Fibroblast of lung (primary cell): ENCODE measurements at regions not wholly inside any gene's neighbourhood (a gene's known extent, or its start where the extent isn't known, plus 50 kb on each side); places are given as distances from the start of the nearest gene placed in this dataset.

ENCODE experiments used
- DNase-seq, 2 donors: peaks; one replicate each; pipeline versions ENCODE4 v3.0.0 to v3.0.0-alpha.2; 2010; ENCODE audit warnings: low read depth in 2 of 2
- H2AFZ ChIP-seq: 2 replicates; pipeline ENCODE4 v1.5.1; 2012; ENCODE audit warnings: low read length, control low read depth, inconsistent platforms
- H3K27ac ChIP-seq: 2 replicates; pipeline ENCODE4 v1.5.1; 2011; ENCODE audit warnings: low read length, control low read depth; ENCODE audit not compliant: insufficient read depth
- H3K27me3 ChIP-seq: 2 replicates; pipeline ENCODE4 v1.5.1; 2011; ENCODE audit warnings: mild to moderate bottlenecking, low read length; ENCODE audit not compliant: control insufficient read depth, insufficient read depth
- H3K36me3 ChIP-seq: 2 replicates; pipeline ENCODE4 v1.5.1; 2011; ENCODE audit warnings: low read length; ENCODE audit not compliant: control insufficient read depth, insufficient read depth
- H3K4me1 ChIP-seq: 2 replicates; pipeline ENCODE4 v1.5.1; 2011; ENCODE audit warnings: low read length; ENCODE audit not compliant: control insufficient read depth, insufficient read depth; ENCODE audit errors: extremely low read depth
- H3K4me2 ChIP-seq: 2 replicates; pipeline ENCODE4 v1.5.1; 2011; ENCODE audit warnings: low read length, control low read depth; ENCODE audit not compliant: insufficient read depth; ENCODE audit errors: extremely low read depth
- H3K4me3 ChIP-seq, 4 experiments: fragments of 200-600 bp in 1 of 4; sonication (generic) in 1 of 4; replicated peaks in 1 of 4; 2 replicates each; pipeline ENCODE4 v1.5.1; 2011 to 2016; ENCODE audit warnings: low read length in 4 of 4, low read depth in 3 of 4, mild to moderate bottlenecking in 3 of 4, control low read depth in 2 of 4, inconsistent platforms in 1 of 4, mixed read lengths in 1 of 4; ENCODE audit not compliant: insufficient read depth in 1 of 4; ENCODE audit errors: control extremely low read depth in 1 of 4
- H3K79me2 ChIP-seq: 2 replicates; pipeline ENCODE4 v1.5.1; 2012; ENCODE audit warnings: mild to moderate bottlenecking, low read length, inconsistent platforms; ENCODE audit not compliant: control insufficient read depth, insufficient read depth
- H3K9ac ChIP-seq: 2 replicates; pipeline ENCODE4 v1.5.1; 2011; ENCODE audit warnings: mild to moderate bottlenecking, low read length, control low read depth; ENCODE audit not compliant: insufficient read depth
- H3K9me3 ChIP-seq: 2 replicates; pipeline ENCODE4 v1.5.1; 2012; ENCODE audit warnings: low read depth, low read length; ENCODE audit not compliant: control insufficient read depth, insufficient read depth
- H4K20me1 ChIP-seq: 2 replicates; pipeline ENCODE4 v1.5.1; 2011; ENCODE audit warnings: low read length; ENCODE audit not compliant: control insufficient read depth, insufficient read depth; ENCODE audit errors: extremely low read depth
- EZH2 ChIP-seq: IDR thresholded peaks from 2 replicates; pipeline ENCODE4 v1.5.1; 2012; ENCODE audit warnings: low read length, control low read depth, mild to moderate bottlenecking; ENCODE audit errors: missing control alignments
- TF ChIP-seq, protein P1 (sequence below), 2 donors: IDR thresholded peaks in 1 of 2; conservative IDR thresholded peaks in 1 of 2; 1 replicate in 1 of 2; 2 replicates in 1 of 2; pipeline ENCODE4 v1.5.1; 2011 to 2012; ENCODE audit warnings: low read length in 2 of 2, control low read depth in 1 of 2, inconsistent platforms in 1 of 2, low read depth in 1 of 2, mild to moderate bottlenecking in 1 of 2

DNA sequence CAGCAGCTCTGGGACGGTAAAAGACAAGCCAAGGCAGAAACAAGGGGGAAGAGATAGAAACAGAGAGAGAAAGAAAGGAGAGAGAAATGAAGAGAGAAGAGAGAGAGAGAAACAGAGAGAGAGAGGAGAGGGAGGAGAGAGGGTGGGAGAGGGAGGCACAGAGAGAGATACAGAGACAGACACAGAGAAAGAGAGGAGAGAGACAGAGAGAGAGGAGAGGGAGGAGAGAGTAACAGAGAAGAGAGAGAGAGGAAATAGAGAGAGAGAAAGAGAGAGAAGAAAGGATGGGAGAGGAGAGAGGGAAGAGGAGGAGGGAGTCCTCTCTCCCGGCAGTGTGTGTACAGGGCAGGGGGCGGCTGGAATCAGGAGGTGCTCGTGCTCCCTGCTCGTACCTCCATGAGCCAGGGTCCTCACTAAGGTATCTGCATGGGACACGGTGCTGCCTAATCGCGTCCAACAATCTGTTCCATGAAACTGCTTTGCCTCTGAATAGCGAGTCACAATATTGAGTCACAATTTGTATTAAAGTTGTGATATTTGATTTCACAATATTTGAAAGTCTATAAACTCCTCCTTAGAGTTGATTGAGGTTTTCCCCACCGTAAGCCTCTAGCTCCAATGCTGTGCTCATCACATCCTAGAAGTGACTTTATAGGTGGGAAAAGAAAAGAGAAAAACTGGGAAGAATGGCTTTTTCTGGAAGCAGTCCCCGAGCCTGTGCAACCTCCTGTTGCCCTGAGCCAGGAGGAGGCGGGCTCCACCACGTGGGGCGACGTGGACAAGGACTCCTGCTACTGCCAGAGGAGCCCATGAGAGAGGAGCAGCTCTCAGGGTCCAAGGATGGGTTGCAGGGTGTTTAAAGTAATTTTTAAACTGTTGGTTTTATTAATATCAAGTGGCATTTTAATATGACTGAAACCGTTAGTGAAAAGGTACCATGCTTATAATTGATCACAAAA lies 81.7 kb upstream of the ARHGEF7 start:
- Histone ChIP-seq H3K9me3 (no peaks in the 10 kb centered on the region), H3K36me3 (no peaks in the 10 kb centered on the region), H3K4me2 (no peak overlapping the region), H3K4me3 (no peak overlapping the region), H4K20me1 (no peaks in the 10 kb centered on the region), H3K27ac (no peak overlapping the region), H3K9ac (no peak overlapping the region), H3K27me3 (no peaks in the 10 kb centered on the region), H3K79me2 (no peaks in the 10 kb centered on the region), H3K4me1 (no peaks in the 10 kb centered on the region), H2AFZ (peak overlapping the region; percentile 6)
- TF ChIP-seq, protein P1, sequence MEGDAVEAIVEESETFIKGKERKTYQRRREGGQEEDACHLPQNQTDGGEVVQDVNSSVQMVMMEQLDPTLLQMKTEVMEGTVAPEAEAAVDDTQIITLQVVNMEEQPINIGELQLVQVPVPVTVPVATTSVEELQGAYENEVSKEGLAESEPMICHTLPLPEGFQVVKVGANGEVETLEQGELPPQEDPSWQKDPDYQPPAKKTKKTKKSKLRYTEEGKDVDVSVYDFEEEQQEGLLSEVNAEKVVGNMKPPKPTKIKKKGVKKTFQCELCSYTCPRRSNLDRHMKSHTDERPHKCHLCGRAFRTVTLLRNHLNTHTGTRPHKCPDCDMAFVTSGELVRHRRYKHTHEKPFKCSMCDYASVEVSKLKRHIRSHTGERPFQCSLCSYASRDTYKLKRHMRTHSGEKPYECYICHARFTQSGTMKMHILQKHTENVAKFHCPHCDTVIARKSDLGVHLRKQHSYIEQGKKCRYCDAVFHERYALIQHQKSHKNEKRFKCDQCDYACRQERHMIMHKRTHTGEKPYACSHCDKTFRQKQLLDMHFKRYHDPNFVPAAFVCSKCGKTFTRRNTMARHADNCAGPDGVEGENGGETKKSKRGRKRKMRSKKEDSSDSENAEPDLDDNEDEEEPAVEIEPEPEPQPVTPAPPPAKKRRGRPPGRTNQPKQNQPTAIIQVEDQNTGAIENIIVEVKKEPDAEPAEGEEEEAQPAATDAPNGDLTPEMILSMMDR (conservative IDR thresholded peaks at IDR 0.05 in 1 of 2, IDR thresholded peaks at IDR 0.05 in 1 of 2; ENCODE audit: low read depth in 1 of 2, low read length in 2 of 2): no peak
- TF ChIP-seq EZH2: no peak
- DNase-seq: no peak

DNA sequence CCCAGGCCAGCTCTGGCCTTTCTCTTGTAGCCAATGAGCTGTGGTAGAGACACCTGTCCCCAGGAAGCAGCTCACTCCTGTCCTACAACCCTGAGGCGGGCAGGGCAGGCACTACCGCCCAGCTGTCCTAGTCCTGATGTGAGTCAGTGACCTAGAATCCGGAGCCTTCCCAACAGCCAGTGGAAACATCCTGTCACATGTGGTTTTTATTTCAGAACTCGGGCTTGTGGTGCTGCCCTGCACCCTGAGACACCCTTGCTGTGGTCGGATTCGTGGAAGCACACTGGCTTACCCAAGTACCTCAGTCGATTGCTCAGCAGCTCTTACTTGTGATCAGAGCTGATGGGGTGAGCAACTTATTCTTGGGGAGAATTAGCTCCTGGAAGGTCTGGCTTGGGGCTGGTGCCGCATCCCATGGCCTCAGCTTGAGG lies 83.6 kb upstream of the ARHGEF7 start:
- no peaks in the 10 kb centered on the region for H4K20me1 ChIP-seq
- H3K9me3 ChIP-seq: no peaks in the 10 kb centered on the region
- H3K9ac ChIP-seq: no peak overlapping the region
- TF ChIP-seq, protein P1 (conservative IDR thresholded peaks at IDR 0.05 in 1 of 2, IDR thresholded peaks at IDR 0.05 in 1 of 2; ENCODE audit: low read depth in 1 of 2, low read length in 2 of 2): no peak
- no peak for TF ChIP-seq EZH2
- DNase-seq: peak; percentile 59 to 70
- no peak overlapping the region for H3K27ac ChIP-seq
- H3K4me3 ChIP-seq: no peak overlapping the region
- peaks cover 3% of the 10 kb centered on the region for H3K4me1 ChIP-seq
- no peak overlapping the region for H2AFZ ChIP-seq
- H3K4me2 ChIP-seq: no peak overlapping the region
- no peaks in the 10 kb centered on the region for H3K79me2 ChIP-seq
- H3K36me3 ChIP-seq: no peaks in the 10 kb centered on the region
- H3K27me3 ChIP-seq: no peaks in the 10 kb centered on the region

DNA sequence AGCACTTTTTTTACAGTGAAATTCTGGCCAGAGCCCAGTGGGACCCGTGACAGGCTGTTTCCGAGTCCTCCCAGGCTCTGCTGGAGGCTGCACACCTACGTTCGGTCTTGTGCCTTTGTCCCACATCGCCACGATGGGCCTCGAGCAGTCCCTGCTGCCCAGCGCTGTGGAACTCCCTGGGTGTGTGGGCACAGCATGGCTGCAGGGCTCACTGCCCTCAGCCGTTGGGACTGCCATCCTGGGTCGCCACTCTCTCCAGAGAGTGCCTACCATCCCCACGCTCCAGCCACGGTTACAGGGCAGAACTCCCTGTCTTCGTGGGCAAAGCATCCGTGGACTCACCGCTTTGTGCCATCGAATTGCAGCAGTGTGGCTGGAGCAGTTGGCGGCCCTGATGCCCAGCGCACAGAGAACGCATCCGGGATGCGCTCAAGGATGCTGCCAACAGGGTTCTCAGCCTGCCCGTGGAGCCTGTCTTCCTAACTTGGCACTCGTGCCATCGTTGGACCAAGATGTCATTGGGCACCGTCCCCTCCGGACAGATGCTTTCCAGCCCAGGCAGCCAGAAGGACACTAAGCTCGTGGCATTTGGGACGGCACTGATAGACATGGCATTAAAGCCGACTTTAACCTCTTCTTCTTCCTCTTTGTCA lies 85.0 kb upstream of the ARHGEF7 start:
- no peak for TF ChIP-seq EZH2
- TF ChIP-seq, protein P1 (conservative IDR thresholded peaks at IDR 0.05 in 1 of 2, IDR thresholded peaks at IDR 0.05 in 1 of 2; ENCODE audit: low read depth in 1 of 2, low read length in 2 of 2): no peak
- H4K20me1 ChIP-seq: no peaks in the 10 kb centered on the region
- H2AFZ ChIP-seq: no peak overlapping the region
- no peak overlapping the region for H3K9ac ChIP-seq
- H3K9me3 ChIP-seq: no peaks in the 10 kb centered on the region
- H3K27ac ChIP-seq: no peak overlapping the region
- H3K4me2 ChIP-seq: no peak overlapping the region
- H3K27me3 ChIP-seq: no peaks in the 10 kb centered on the region
- H3K4me1 ChIP-seq: peaks cover 3% of the 10 kb centered on the region
- H3K79me2 ChIP-seq: no peaks in the 10 kb centered on the region
- H3K4me3 ChIP-seq: no peak overlapping the region
- no peak for DNase-seq
- no peaks in the 10 kb centered on the region for H3K36me3 ChIP-seq
